Suprapubic skin (tissue), 4 donors: ENCODE measurements at regions not wholly inside any gene's neighbourhood (a gene's known extent, or its start where the extent isn't known, plus 50 kb on each side); places are given as distances from the start of the nearest gene placed in this dataset.

Experiments used
- DNase-seq, 2 donors: peaks; one replicate each; pipeline ENCODE4 v3.0.0-alpha.2; 2019; ENCODE audit warnings: low spot score in 2 of 2
- H3K27ac ChIP-seq: fragments of 200-600 bp; sonication (generic); one replicate; pipeline ENCODE4 v1.5.1; 2019
- H3K27me3 ChIP-seq: fragments of 200-600 bp; sonication (generic); one replicate; pipeline ENCODE4 v1.5.1; 2019
- H3K36me3 ChIP-seq: fragments of 200-600 bp; sonication (generic); one replicate; pipeline ENCODE4 v1.5.1; 2019
- H3K4me1 ChIP-seq: fragments of 200-600 bp; sonication (generic); one replicate; pipeline ENCODE4 v1.5.1; 2019
- H3K4me3 ChIP-seq: fragments of 200-600 bp; sonication (generic); one replicate; pipeline ENCODE4 v1.5.1; 2019; ENCODE audit warnings: mild to moderate bottlenecking
- H3K9me3 ChIP-seq: fragments of 200-600 bp; sonication (generic); one replicate; pipeline ENCODE4 v1.5.1; 2019
- CTCF ChIP-seq, 2 donors: fragments of 200-600 bp in 1 of 2; fragments of 450-650 bp in 1 of 2; sonication (generic) in 1 of 2; IDR thresholded peaks; one replicate each; pipeline ENCODE4 v1.5.1; 2016 to 2019; ENCODE audit warnings: antibody characterized with exemption in 2 of 2, mild to moderate bottlenecking in 1 of 2, moderate library complexity in 1 of 2
- EP300 ChIP-seq: sonication (generic); formaldehyde crosslinking; IDR thresholded peaks from one replicate; pipeline ENCODE4 v1.6.1; 2017; ENCODE audit warnings: antibody characterized with exemption
- POLR2A ChIP-seq, 2 donors: fragments of 450-650 bp; IDR thresholded peaks; one replicate each; pipeline ENCODE4 v1.6.1; 2017; ENCODE audit warnings: antibody characterized with exemption in 2 of 2, mild to moderate bottlenecking in 2 of 2, moderate library complexity in 2 of 2
- POLR2AphosphoS5 ChIP-seq, 3 donors: sonication (generic); formaldehyde crosslinking; IDR thresholded peaks; one replicate each; pipeline ENCODE4 v1.6.1; 2017; ENCODE audit warnings: antibody characterized with exemption in 3 of 3
- WGBS: methylation state at CpG from one replicate; pipeline ENCODE4 v1.1.5; 2018; 5-methylcytosine and 5-hydroxymethylcytosine counted together

DNA sequence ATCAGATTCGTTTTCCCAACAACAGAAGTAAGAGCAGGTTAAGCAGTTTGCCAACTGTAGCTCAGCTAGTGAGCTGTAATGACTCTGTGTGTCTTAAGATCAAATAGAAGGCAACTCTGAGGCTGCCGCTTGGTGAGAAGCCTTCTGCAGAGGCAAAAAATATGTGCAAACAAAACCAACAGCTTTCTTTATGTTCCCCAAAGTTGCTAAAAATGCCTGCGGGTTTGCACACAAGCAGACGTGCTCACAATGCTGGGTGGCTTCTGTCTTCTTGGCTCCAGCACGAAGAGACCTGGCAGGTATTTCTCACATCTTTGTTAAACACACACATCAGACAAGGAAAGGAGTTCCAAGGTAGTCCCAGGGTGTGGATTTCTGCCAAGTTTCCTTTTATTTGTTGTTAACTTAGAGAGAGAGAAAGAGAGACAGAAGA, 158.9 kb upstream of the JUN start:
- H3K4me1 ChIP-seq = peaks cover 17% of the 10 kb centered on the region
- no peak for DNase-seq
- no peak overlapping the region for H3K4me3 ChIP-seq
- H3K27ac ChIP-seq = no peak overlapping the region
- no peaks in the 10 kb centered on the region for H3K9me3 ChIP-seq
- H3K36me3 ChIP-seq = no peaks in the 10 kb centered on the region
- no peak for TF ChIP-seq CTCF (IDR thresholded peaks at IDR 0.05)
- TF ChIP-seq POLR2AphosphoS5 (IDR thresholded peaks at IDR 0.05) = no peak
- no peak for TF ChIP-seq POLR2A (IDR thresholded peaks at IDR 0.05)
- TF ChIP-seq EP300 = no peak
- H3K27me3 ChIP-seq = no peaks in the 10 kb centered on the region
- 34% methylated on average over 5 of the region's 5 CpGs for WGBS

- no peak overlapping the region for H3K27ac ChIP-seq
- H3K4me1 ChIP-seq = peaks cover 17% of the 10 kb centered on the region
- H3K36me3 ChIP-seq = no peaks in the 10 kb centered on the region
- no peaks in the 10 kb centered on the region for H3K9me3 ChIP-seq
- no peaks in the 10 kb centered on the region for H3K27me3 ChIP-seq
- no peak for DNase-seq
- TF ChIP-seq CTCF (IDR thresholded peaks at IDR 0.05) = no peak
- no peak for TF ChIP-seq EP300
- no peak for TF ChIP-seq POLR2AphosphoS5 (IDR thresholded peaks at IDR 0.05)
- TF ChIP-seq POLR2A (IDR thresholded peaks at IDR 0.05) = no peak
- H3K4me3 ChIP-seq = no peak overlapping the region
- WGBS = 100% methylated on average over 3 of the region's 4 CpGs
These were observed 159.9 kb upstream of the JUN start for GRCh38 chr1:58943776-58944175.

DNA sequence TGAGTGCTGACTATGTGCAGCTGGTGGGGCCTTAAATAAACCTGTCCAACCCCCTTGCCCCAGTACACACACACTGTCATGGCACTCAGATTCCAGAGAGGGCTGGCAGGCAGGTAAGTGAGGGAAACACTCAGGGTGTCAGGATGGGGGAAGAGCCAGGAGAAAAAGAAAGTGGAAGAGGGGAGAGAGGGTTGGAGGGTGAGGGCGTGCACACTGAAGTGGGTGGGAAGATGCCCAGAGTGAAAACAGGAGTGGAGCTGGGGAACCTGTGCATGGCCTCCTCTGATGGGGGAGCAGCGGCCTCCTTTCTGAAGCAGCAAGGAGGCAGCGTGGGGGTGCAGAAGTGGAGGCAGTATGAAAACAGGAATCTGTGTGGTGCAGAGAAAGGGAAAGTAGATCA, 160.6 kb upstream of the JUN start:
- H3K4me3 ChIP-seq = no peak overlapping the region
- peaks cover 17% of the 10 kb centered on the region for H3K4me1 ChIP-seq
- no peaks in the 10 kb centered on the region for H3K27me3 ChIP-seq
- H3K27ac ChIP-seq = no peak overlapping the region
- H3K36me3 ChIP-seq = no peaks in the 10 kb centered on the region
- TF ChIP-seq POLR2AphosphoS5 (IDR thresholded peaks at IDR 0.05) = no peak
- no peak for TF ChIP-seq CTCF (IDR thresholded peaks at IDR 0.05)
- TF ChIP-seq EP300 = no peak
- TF ChIP-seq POLR2A (IDR thresholded peaks at IDR 0.05) = no peak
- WGBS = 95% methylated on average over 3 of the region's 3 CpGs
- no peak for DNase-seq
- H3K9me3 ChIP-seq = no peaks in the 10 kb centered on the region

DNA sequence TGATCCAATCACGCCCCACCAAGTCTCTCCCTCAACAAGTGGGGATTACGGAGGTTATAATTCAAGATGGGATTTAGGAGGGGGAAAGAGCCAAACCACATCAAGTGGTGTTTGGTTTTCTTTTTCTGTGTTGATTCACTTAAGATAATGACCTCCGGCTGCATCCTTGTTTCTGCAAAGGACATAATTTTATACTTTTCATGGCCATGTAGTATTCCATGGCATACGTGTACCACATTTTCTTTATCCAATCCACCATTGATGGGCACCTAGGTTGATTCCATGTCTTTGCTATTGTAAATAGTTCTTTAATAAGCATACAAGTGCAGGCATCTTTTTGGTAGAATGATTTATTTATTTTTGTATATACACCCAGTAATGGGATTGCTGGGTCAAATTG, 162.5 kb upstream of the JUN start:
- TF ChIP-seq POLR2A (IDR thresholded peaks at IDR 0.05) (no peak), EP300 (no peak), POLR2AphosphoS5 (IDR thresholded peaks at IDR 0.05) (no peak), CTCF (IDR thresholded peaks at IDR 0.05) (no peak)
- DNase-seq = no peak
- Histone ChIP-seq H3K36me3 (no peaks in the 10 kb centered on the region), H3K27me3 (no peaks in the 10 kb centered on the region), H3K27ac (no peak overlapping the region), H3K4me1 (peaks cover 16% of the 10 kb centered on the region), H3K4me3 (no peak overlapping the region), H3K9me3 (no peaks in the 10 kb centered on the region)
- 94% methylated on average over 4 of the region's 4 CpGs for WGBS

DNA sequence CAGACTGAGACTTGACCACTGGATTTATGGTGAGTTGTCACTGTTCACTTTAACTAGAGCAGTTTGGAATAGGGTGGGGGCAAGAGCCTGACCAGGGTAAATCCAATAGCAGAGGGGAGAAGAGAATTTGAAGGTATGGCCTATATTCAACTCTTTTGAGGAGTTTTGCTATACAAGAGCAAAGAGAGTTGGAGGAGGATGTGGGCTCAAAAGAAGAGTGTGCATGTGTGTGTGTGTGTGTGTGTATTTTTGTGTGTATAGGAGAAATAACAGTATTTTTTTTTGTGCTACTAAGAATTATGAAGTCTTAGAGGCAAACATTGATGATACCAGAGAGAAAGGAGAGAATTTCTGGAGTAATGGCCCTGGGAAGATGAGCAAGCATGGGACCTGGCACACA, 164.8 kb upstream of the JUN start:
- no peak for DNase-seq
- TF ChIP-seq CTCF (IDR thresholded peaks at IDR 0.05) = no peak
- TF ChIP-seq POLR2AphosphoS5 (IDR thresholded peaks at IDR 0.05) = no peak
- no peak for TF ChIP-seq POLR2A (IDR thresholded peaks at IDR 0.05)
- TF ChIP-seq EP300 = no peak
- Histone ChIP-seq H3K4me3 (no peak overlapping the region), H3K4me1 (no peaks in the 10 kb centered on the region), H3K9me3 (no peaks in the 10 kb centered on the region), H3K27ac (no peak overlapping the region), H3K27me3 (no peaks in the 10 kb centered on the region), H3K36me3 (no peaks in the 10 kb centered on the region)
